ENCODE measurements at regions not wholly inside any gene's neighbourhood (a gene's known extent, or its start where the extent isn't known, plus 50 kb on each side); places are given as distances from the start of the nearest gene placed in this dataset.

DNA sequence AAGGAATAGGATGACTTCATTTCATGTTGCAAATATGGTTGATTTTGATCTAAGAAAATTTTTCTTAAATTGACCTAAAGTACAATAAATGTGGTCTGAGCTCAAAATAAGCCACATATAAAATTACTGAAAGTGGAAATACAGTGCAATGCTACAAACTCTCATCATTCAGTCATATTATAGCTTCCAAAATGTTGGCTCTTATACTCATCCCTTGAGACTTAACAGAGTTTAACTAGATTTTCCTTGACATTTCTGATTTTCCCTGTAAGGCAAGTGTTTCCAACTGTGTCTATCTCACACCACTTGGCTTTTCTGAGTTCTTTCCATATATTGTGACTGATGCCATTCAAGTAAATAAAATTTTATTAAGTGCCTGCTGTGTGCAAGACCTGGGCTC lies 123.7 kb upstream of the NTF3 start:
- TF ChIP-seq, protein P1, sequence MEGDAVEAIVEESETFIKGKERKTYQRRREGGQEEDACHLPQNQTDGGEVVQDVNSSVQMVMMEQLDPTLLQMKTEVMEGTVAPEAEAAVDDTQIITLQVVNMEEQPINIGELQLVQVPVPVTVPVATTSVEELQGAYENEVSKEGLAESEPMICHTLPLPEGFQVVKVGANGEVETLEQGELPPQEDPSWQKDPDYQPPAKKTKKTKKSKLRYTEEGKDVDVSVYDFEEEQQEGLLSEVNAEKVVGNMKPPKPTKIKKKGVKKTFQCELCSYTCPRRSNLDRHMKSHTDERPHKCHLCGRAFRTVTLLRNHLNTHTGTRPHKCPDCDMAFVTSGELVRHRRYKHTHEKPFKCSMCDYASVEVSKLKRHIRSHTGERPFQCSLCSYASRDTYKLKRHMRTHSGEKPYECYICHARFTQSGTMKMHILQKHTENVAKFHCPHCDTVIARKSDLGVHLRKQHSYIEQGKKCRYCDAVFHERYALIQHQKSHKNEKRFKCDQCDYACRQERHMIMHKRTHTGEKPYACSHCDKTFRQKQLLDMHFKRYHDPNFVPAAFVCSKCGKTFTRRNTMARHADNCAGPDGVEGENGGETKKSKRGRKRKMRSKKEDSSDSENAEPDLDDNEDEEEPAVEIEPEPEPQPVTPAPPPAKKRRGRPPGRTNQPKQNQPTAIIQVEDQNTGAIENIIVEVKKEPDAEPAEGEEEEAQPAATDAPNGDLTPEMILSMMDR (IDR thresholded peaks at IDR 0.05) = no peak
- no peak for TF ChIP-seq EP300 (IDR thresholded peaks at IDR 0.05)

Measured in stomach (tissue), 4 donors.